ENCODE measurements at regions not wholly inside any gene's neighbourhood (a gene's known extent, or its start where the extent isn't known, plus 50 kb on each side); places are given as distances from the start of the nearest gene placed in this dataset.

GRCh38 chr1:99397029-99397428 is 132.7 kb downstream of the PLPPR4 start:
- H3K9me3 ChIP-seq (ENCODE audit: low read length), result no peaks in the 10 kb centered on the region
- no TSS peak for BruUV-seq (replicated peaks)
- in situ Hi-C loops (cut with HindIII; ENCODE audit: extremely low pct_ligation_motif_present, low pct_unique_long_range_greater_than_20kb) (no loop called here), intact Hi-C loops (cut with micrococcal nuclease; ENCODE audit: unreplicated experiment) (no loop called here)
- no peaks in the 10 kb centered on the region for H3K79me2 ChIP-seq (ENCODE audit: insufficient read depth, low read length)
- H3K27me3 ChIP-seq (ENCODE audit: control insufficient read depth in 1 of 2, insufficient read depth in 2 of 2, low read length in 2 of 2), result 0 out of 5 replicates have a peak, but pooled peaks cover 0 to 8% of the 10 kb centered on the region in 2 experiments
- ATAC-seq (no peak), DNase-seq (ENCODE audit: low spot score) (no peak), FAIRE-seq (no peak)
- H3K4me2 ChIP-seq (ENCODE audit: low read depth, low read length), result no peak overlapping the region
- H3K4me1 ChIP-seq (ENCODE audit: insufficient read depth, low read length), result no peaks in the 10 kb centered on the region
- no peak overlapping the region for H3K4me3 ChIP-seq (replicated peaks in 1 of 3; ENCODE audit: insufficient read depth in 1 of 3, low read depth in 2 of 3, low read length in 3 of 3)
- H3K27ac ChIP-seq (ENCODE audit: extremely low read length, insufficient read depth, low read length), result no peak overlapping the region
- H2AFZ ChIP-seq (ENCODE audit: low read length), result no peak overlapping the region
- no peak overlapping the region for H3K9ac ChIP-seq (ENCODE audit: insufficient read depth, low read depth, low read length)
- H4K20me1 ChIP-seq (ENCODE audit: insufficient read depth, low read length), result no peaks in the 10 kb centered on the region
- 2% methylated on average over 2 of the region's 2 CpGs for WGBS (ENCODE audit: low lambda C conversion rate)
- ChIA-PET POLR2A (no interaction called here), CTCF (ENCODE audit: low intra/inter-chr PET ratio, low total read pairs) (no interaction called here)
- H3K36me3 ChIP-seq (replicated peaks in 1 of 2; ENCODE audit: control insufficient read depth in 1 of 2, insufficient read depth in 2 of 2, low read length in 2 of 2), result no peaks in the 10 kb centered on the region
- TF ChIP-seq U2AF2 (IDR thresholded peaks at IDR 0.05; ENCODE audit: low read depth, low read length) (no peak), ZGPAT (CRISPR knock-in tag; IDR thresholded peaks at IDR 0.05) (no peak), HMGXB4 (CRISPR knock-in tag; IDR thresholded peaks at IDR 0.05; ENCODE audit: borderline replicate concordance in 1 of 2, low read depth in 1 of 2) (no peak), ZNF558 (CRISPR knock-in tag; IDR thresholded peaks at IDR 0.05; ENCODE audit: borderline replicate concordance) (no peak), ZNF44 (CRISPR knock-in tag; IDR thresholded peaks at IDR 0.05) (no peak), ZNF75D (CRISPR knock-in tag; IDR thresholded peaks at IDR 0.05; ENCODE audit: borderline replicate concordance) (no peak), ZNF557 (CRISPR knock-in tag; IDR thresholded peaks at IDR 0.05) (no peak), DDIT3 (CRISPR knock-in tag; IDR thresholded peaks at IDR 0.05) (no peak), ZBTB14 (CRISPR knock-in tag; IDR thresholded peaks at IDR 0.05) (no peak), ZNF430 (CRISPR knock-in tag; IDR thresholded peaks at IDR 0.05) (no peak), ISX (CRISPR knock-in tag; conservative IDR thresholded peaks at IDR 0.05) (no peak), ZNF513 (CRISPR knock-in tag; conservative IDR thresholded peaks at IDR 0.05) (no peak), ZNF382 (CRISPR knock-in tag; IDR thresholded peaks at IDR 0.05; ENCODE audit: borderline replicate concordance) (no peak), THAP8 (CRISPR knock-in tag; IDR thresholded peaks at IDR 0.05; ENCODE audit: borderline replicate concordance) (no peak), KMT2A (CRISPR knock-in tag; IDR thresholded peaks at IDR 0.05) (no peak), TRAFD1 (CRISPR knock-in tag; IDR thresholded peaks at IDR 0.05; ENCODE audit: borderline replicate concordance) (no peak)
